D721Med (cell line): ENCODE measurements at regions not wholly inside any gene's neighbourhood (a gene's known extent, or its start where the extent isn't known, plus 50 kb on each side); places are given as distances from the start of the nearest gene placed in this dataset.

Source experiments
- DNase-seq: peaks from one replicate; pipeline ENCODE4 v3.0.0; 2011; ENCODE audit warnings: low spot score; ENCODE audit not compliant: insufficient read length
- FAIRE-seq: peaks from 2 replicates; lab custom pipeline; 2011; peaks lifted over from hg19 to GRCh38; lab: Jason Lieb, UNC
- TF ChIP-seq, protein P1 (sequence below): IDR thresholded peaks from 2 replicates; pipeline ENCODE4 v1.5.1; 2012; ENCODE audit warnings: mild to moderate bottlenecking, control low read depth; ENCODE audit not compliant: insufficient read depth; ENCODE audit errors: missing control alignments

DNA sequence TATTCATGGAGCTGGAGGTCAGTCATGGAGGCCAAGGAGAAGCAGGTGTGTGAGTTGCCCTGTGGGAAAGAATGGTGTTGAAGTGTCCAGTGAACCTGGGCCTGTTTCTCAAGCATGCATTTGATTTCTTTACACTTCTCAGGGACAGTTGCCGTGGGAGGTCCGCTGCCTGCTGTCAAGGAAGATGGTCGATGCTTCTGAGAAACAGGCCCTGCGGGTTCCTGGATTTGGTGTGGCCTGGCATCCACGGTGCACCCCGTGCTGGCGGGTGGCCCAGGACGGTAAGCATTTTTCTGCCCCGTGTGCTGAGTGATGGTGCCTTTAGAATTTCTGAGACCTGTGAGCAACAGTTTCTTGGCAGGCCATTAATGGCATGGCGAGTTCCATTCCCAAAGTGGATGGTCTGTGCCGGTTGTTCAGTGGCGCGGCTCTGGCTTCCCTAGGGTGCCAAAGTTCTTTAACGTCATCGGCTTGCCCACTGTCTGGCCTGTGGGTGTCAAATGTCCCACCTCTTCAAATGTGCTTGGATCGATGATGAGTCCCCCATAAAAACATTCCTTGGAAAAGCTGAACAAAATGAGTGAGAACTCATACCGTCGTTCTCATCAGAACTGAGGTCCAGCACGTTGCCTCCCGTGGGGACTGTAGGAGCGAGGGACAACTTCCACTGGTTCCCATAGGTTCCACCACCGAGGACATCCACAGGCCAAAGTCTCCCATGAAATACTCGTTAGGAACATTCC, 107.2 kb downstream of the SNRPN start:
- TF ChIP-seq, protein P1, sequence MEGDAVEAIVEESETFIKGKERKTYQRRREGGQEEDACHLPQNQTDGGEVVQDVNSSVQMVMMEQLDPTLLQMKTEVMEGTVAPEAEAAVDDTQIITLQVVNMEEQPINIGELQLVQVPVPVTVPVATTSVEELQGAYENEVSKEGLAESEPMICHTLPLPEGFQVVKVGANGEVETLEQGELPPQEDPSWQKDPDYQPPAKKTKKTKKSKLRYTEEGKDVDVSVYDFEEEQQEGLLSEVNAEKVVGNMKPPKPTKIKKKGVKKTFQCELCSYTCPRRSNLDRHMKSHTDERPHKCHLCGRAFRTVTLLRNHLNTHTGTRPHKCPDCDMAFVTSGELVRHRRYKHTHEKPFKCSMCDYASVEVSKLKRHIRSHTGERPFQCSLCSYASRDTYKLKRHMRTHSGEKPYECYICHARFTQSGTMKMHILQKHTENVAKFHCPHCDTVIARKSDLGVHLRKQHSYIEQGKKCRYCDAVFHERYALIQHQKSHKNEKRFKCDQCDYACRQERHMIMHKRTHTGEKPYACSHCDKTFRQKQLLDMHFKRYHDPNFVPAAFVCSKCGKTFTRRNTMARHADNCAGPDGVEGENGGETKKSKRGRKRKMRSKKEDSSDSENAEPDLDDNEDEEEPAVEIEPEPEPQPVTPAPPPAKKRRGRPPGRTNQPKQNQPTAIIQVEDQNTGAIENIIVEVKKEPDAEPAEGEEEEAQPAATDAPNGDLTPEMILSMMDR = no peak
- DNase-seq (no peak), FAIRE-seq (no peak)

DNA sequence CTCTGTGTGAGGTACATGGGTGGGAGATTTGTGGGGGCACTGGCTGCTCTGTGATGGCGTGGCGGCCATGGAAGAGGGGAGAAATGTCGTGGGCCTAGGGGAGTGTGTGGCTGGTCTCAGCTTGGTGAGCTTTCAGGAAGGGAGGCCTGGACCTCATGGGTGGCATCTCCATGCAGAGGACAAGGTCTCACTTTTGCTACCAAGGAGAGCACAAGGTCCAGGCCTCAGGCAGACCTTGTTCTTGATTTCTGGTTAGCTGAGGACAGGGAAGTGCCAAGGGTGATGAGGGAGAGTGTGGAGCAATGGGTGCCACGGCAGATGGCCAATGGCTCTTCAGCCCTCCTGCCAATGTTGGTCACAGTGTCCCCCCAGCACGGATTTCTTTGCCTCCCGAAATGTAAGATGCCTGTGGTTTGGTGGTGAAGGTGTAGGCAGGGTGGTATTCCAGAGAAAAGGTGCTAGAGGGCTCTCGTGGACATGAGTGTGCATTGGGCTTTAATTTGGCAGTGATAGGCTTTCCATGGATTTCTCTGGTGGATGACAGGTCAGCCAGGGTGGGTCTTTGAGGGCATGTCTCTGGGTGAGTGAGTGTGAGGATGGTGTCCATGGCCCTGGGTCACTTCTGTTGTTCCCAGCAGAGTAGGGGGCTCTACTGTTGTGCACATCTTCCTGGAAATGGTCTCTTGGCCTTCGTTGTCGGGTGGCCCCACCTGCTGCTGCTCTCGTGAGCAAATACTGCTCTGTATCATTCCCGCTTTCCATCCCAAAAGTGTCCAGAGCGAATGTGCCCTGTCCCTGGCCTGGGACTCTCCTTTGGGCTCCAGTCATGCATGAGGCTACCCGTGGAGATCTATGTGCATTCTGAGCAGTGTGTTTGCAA, 108.0 kb downstream of the SNRPN start:
- no peak for DNase-seq
- FAIRE-seq = no peak
- TF ChIP-seq, protein P1 = no peak

DNA sequence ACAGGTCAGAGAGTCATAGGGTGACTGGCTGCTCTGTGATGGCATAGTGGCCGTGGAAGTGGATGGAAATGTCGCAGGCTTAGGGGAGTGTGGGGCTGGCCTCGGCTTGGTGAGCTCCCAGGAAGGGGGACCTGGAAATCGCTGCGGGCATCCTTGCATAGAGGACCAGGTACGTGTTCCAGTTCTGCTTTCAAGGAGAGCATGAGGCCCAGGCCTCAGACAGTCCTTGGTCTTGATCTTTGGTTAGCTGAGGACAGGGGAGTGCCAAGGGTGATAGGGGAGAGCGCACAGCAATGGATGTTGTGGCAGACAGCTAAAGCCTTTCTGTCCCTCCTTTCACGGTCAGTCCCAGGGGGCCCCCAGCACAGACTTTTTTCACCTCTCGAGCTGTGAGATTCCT, 110.5 kb downstream of the SNRPN start:
- no peak for FAIRE-seq
- TF ChIP-seq, protein P1 = no peak
- no peak for DNase-seq

DNA sequence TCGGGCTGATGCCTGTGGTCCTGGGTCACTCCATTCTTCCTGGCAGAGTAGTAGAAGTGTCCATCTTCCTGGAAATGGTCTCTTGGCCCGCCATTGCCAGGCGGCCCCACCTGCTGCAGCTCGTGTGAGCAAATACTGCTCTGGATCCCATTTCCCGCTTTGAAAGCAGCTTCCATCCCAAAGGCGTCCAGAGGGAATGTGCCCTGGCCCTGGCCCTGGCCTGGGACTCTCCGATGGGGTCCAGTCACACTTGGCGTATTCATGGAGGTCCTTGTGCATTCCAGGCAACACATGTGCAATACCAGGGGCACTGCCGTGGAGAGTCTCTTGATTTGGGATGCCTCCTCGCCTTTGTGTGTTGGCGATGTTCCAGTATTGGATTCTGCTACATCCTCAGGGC, 111.1 kb downstream of the SNRPN start:
- TF ChIP-seq, protein P1 = no peak
- no peak for DNase-seq
- FAIRE-seq = no peak

DNA sequence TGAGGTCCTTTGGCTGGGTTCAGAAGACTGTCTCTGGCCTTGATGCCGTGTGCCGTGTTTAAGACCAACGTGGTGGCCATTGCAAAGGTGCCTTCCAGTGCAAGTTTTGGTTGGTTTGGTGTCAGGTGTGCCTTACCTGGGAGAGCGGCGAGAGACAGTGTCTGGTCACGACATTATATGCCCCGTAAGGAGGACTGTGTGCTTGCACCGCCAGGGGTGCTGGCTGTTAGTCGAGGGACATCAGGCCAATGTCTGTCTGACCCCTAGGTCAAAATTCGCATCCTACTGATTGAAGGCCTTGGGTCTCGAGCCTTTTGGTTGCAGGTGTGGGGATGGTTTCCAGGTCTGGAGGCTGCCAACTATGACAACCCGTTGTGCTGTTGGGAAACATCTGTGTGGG, 111.9 kb downstream of the SNRPN start:
- no peak for DNase-seq
- FAIRE-seq = no peak
- TF ChIP-seq, protein P1 = no peak

DNA sequence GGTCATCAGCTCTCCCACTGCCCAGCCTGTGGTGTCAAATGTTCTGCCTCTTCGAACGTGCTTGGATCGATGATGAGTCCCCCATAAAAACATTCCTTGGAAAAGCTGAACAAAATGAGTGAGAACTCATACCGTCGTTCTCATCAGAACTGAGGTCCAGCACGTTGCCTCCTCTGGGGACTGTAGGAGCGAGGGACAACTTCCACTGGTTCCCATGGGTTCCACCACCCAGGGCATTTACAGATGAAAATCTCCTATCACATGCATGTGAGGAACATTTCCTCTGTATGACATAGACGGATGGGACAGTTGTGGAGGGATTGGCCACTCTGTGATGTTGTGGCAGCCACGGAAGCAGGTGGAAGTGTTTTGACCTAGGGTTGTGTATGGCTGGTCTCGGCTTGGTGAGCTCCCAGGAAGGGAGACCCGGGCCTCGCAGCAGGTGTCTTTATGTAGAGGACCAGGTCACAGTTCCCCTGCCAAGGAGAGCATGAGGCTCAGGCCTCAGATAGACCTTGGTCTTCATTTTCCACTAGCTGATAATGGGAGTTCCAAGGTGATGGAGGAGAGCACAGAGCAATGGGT, 113.0 kb downstream of the SNRPN start:
- TF ChIP-seq, protein P1 = no peak
- DNase-seq (no peak), FAIRE-seq (no peak)
